GM19455 (cell line): ENCODE measurements at regions not wholly inside any gene's neighbourhood (a gene's known extent, or its start where the extent isn't known, plus 50 kb on each side); places are given as distances from the start of the nearest gene placed in this dataset.
"Not testable (repeated sequence)": the region's sequence is repeated elsewhere in the genome, so short reads cannot be mapped to it uniquely, and the experiment has no call there.

Experiments
- ATAC-seq: cut with Tn5 transposase; IDR thresholded peaks from one replicate; pipeline ENCODE4 v1.9.1; 2021; ENCODE audit not compliant: unreplicated experiment

DNA sequence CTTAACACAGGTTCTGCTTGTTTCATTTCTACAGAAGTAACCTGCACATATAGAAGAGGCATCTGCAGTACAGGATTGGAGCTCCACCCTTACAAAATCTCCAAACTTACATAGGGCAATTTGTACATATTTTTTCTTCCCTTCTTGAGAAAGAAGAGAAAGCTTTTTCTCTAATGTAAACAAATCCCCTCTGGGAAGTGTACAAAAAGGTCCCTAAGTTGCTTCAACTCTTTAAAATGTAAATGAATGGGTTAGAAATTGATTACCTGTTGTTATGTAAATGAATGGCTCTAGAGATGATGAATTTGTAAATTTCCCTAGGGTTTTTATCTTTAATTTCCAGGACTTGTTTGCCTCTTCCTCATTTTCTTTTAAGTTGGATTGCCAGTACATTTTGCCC lies 1183.7 kb downstream of the MRPL39 start:
- no peak for ATAC-seq

DNA sequence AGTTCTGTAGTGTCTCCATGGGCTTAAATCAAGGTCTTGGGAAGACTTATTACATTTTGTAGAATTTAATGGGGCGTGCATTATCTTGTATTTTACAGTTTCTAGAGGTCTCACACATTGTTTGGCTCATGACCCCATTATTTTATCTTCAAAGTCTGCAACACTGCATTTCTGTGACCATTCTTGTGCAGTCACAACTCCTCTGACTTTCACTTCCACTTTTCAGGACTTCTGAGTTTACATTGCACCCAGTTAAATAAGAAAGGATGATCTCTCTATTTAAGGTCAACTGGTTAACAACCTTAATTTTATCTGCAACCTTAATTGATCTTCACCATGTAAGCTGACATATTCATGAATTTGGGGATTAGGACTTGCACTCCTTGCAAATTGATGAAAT lies 1186.6 kb downstream of the MRPL39 start:
- ATAC-seq, result no peak

- not testable (repeated sequence) for ATAC-seq
These were observed 1187.6 kb downstream of the MRPL39 start for GRCh38 chr21:24419641-24420040.

- no peak for ATAC-seq
These were observed 1188.6 kb downstream of the MRPL39 start for GRCh38 chr21:24418671-24419070.

DNA sequence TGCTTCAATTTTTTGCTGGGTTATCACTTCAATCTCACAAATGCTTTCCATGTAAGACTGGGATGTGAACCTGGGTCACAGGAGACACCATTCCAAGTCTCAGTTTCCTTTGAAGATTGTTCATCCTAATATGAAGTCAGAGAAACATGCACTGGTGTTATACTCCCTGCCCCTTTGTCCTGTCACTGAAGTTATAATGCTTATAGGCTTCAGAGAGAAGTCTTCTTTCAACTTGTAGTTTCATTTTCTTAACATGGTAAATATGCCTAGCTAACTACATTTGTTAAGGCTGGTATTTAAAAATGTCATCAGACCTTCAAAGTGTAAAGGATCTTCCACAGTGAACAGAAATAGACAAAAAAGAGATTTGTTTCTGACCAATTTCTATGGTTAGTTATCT lies 1195.9 kb downstream of the MRPL39 start:
- no peak for ATAC-seq

DNA sequence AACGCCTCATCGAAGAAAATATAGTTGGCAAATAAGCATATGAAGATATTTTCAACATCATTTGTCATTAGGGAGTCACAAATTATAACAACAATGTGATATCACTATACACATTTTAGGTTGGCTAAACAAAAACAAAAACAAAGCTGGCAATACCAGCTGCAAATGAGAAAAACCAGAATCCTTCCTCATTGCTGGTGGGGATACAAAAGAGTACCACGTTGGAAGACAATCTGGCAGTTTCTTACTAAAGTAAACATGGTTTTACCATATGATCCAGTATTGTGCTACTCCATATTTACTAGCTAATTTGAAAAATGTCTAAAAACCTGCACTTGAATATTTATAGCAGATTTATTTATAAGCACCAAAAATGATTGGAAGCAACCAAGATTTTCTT lies 1204.1 kb downstream of the MRPL39 start:
- ATAC-seq, result no peak

- no peak for ATAC-seq
These were observed 1211.9 kb downstream of the MRPL39 start for GRCh38 chr21:24395320-24395923.

GRCh38 chr21:24375201-24375600 lies 1232.1 kb downstream of the MRPL39 start:
- no peak for ATAC-seq

- ATAC-seq, result no peak
These were observed 1234.8 kb downstream of the MRPL39 start for GRCh38 chr21:24372506-24372905.

DNA sequence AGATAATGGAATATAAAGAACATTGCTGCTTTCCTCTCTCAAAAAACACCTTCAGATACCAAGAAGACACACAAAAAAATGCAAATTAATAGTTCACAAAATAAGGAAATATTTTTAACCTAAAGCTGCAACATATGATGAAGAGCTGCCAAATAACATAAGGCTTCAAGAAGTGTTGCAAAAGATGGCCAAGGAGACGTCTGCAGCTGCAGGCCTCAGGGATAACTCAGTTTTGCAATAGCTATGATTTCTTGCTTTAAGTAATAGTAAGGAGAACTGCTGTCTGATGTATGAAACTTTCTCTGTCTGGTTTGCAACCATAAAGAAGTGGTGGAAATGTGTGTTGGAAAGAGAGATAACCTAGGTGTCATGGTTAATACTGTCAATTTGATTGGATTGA lies 1237.5 kb downstream of the MRPL39 start:
- no peak for ATAC-seq

- ATAC-seq, result no peak
These were observed 1238.0 kb downstream of the MRPL39 start for GRCh38 chr21:24369278-24369677.

GRCh38 chr21:24367936-24368335 lies 1239.3 kb downstream of the MRPL39 start:
- no peak for ATAC-seq

GRCh38 chr21:24353492-24353891 lies 1253.8 kb downstream of the MRPL39 start:
- no peak for ATAC-seq

DNA sequence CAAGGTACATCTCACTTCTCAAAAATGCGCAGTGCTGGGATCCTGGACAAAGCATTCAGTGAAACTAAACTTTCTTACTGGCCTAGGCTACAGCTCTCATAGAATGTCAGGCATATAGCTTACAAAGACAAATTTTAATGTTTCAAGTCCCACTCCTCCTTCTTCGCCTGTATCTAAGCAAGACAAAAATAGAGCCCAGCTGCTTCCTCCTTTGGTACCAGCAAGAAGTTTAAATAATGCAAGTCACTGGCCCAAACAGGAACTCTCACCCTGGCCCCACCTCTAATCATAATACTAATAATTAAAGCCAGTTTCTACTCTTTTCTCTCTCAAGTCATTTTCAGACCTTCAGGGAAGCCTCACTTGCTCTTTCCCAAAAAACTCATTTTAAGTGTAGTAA lies 1267.9 kb downstream of the MRPL39 start:
- no peak for ATAC-seq

DNA sequence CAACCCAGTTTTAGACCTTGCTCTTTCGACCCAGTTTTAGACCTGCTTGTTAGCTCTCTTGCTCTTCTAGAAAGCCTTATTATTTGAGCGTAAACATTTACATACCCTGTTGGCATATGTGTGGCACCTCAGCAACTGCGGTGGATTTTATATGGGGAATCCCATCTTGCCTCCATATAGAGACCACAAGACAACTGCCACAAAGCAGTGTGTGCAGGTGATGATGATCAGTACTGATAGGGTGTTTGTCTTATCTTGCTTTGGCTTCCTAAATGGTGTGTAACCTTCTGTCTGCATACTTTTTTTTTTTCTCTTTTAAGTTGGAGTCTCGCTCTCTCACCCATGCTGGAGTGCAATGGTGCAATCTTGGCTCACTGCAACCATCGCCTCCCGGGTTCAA lies 1270.8 kb downstream of the MRPL39 start:
- no peak for ATAC-seq

DNA sequence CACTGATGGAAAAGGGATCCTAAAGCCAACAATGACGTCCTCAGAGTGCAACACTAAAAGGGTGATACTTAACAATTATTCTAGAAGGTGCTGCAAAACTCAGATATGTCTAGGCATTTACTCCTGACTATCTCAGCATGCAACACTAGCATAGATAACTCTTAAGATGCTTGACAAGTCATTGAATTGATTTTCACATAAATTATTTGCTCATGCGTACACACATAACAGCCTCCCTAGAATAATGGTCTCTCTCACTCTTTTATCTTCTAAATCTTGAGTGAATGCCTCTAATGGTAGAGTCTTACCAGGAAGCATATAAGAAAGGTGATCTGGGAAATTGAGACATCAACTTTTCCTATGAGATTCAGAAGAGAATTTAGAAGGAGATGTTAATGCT lies 1283.7 kb downstream of the MRPL39 start:
- ATAC-seq, result no peak

- ATAC-seq, result no peak
These were observed 1290.9 kb downstream of the MRPL39 start for GRCh38 chr21:24316277-24316922.

DNA sequence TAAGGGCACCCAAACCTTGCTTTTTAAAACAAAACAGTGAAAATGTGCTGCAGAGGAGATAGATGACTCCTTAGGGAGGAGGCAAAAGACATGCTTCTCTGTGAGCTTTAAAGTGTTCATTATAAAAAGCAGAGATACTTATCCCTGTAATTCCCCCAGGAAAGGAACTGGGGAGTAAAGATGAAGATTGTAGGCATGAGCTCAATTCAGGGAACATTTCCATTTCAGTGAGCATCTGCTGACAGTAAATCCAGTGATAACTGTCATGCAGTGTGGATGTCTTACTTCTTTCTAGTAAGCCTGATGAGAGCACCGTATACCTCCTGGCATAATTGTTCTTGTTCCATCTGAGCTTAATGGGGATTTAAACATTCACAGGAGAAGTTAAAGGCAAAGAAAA lies 1296.5 kb downstream of the MRPL39 start:
- no peak for ATAC-seq

DNA sequence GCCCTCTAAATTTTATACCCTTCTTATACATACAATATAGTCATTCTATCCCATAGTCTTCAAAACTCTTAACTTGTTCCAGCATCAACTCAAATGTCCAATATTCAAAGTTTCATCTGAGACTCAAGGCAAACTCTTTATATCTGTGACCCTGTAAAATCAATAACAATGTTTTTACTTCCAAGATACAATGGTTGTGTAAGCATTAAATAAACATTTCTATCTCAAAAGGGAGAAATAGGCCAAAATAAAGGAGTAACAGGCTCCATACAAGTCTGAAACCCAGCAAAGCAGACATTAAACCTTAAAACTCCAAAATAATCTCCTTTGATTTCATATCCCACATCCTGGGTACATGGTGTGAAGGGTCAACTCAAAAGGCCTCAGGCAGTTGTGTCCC lies 1299.1 kb downstream of the MRPL39 start:
- no peak for ATAC-seq

DNA sequence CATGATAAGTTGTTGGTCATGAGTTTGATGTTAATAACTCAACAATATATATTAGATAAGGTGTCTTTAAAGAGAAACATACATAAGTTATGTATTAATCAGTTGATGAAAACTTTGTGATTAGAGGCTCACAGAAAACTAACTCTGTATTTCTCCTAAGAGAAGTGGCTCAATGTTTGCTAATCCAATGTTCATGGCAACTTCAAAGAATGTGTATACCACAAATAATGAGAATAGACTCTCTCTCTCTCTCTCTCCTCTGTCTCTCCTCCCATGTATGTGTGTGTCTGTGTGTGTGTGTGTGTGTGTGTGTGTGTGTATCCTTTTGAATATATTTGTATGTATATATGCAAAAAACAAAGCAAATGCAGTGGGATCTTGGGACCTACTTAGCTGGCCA lies 1304.9 kb downstream of the MRPL39 start:
- ATAC-seq, result no peak

DNA sequence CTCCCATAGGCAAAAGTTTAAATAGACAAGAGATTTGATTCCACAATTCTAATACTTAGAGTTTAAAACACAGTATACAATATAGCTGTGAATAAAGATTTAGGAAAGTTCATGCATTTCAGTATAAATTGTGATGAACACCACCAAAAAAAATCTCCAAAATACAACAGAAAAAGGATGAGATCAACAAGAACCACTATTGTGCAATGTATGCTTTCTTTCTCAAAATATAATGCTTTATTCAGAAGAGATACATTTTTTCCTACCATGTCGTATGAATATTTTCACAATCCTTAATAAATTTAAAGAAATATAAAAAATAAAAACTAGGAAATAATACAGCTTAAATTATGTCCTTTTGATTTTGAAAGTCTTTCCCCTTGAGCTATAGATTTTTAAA lies 1309.2 kb downstream of the MRPL39 start:
- ATAC-seq, result no peak

GRCh38 chr21:24294171-24294570 lies 1313.1 kb downstream of the MRPL39 start:
- ATAC-seq, result no peak
